Inflammatory macrophage treated with lipopolysaccharide for 1 hour (primary cell): ENCODE measurements at regions not wholly inside any gene's neighbourhood (a gene's known extent, or its start where the extent isn't known, plus 50 kb on each side); places are given as distances from the start of the nearest gene placed in this dataset.
A peak's percentile ranks its signal among the peaks of the same experiment; 100 is the strongest.

ENCODE experiments used
- DNase-seq, 2 donors: peaks; one replicate each; pipeline ENCODE4 v3.0.0-alpha.2; 2020 to 2022

GRCh38 chr17:31702041-31702440 lies 157.0 kb downstream of the COPRS start:
- peak; percentile 22 for DNase-seq

GRCh38 chr17:31700973-31701372 lies 158.1 kb downstream of the COPRS start:
- DNase-seq = no peak

DNA sequence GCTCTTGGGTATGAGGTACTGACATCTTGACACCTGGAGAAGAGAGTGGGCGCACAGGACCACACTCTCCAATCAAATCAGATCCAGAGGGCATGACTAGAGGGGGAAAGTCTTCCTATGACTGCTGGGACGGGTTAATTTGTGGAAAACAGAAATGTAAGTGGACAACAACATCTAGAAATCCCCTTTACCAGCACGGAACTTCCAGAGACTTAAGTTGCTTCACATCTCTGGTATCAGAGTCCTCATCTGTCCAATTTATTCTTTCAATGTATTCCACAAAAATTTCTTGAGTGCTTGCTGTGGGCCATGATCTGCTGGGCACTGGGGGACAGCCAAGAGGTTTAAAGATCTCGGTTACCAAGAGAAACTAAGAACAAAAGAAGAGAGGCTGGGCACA lies 159.2 kb downstream of the COPRS start:
- peak; percentile 30 to 61 for DNase-seq

DNA sequence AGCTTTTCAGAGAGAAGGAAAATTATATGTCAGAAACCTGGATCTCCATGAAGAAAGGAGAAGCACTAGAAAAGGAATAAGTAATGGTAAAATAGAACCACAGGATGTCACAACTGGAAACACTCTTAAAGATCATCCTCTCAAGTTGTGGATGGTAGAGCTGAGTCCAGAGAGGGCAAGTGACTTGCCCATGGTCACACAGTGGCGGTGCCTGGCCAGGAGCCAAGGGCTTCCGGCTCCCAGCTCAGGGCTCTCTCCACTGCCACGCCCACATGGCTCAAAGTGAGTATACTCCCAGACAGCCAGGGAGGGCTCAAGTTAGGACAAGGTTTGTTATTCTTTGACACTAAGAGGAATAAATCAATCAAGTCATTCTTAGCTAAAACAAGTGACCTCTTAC lies 159.8 kb downstream of the COPRS start:
- DNase-seq = no peak

DNA sequence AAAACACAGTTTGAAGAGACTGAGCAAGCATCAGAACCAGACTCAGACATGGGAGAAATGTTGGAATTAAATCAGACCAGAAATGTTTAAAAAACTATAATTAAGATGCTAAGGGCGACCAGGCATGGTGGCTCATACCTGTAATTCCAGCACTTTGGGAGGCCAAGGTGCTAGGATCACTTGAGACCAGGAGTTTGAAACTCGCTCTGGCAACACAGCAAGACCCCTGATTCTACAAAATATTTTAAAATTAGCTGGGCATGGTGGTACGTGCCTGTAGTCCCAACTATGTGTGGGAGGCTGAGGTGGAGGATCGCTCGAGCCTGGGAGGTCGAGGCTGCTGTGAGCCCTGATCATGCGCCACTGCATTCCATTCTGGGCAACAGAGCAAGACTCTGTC lies 160.3 kb downstream of the COPRS start:
- DNase-seq = no peak

GRCh38 chr17:31697838-31698237 lies 161.2 kb downstream of the COPRS start:
- no peak for DNase-seq

- DNase-seq = no peak
Measured at GRCh38 chr17:31696703-31697325, 162.2 kb downstream of the COPRS start.

DNA sequence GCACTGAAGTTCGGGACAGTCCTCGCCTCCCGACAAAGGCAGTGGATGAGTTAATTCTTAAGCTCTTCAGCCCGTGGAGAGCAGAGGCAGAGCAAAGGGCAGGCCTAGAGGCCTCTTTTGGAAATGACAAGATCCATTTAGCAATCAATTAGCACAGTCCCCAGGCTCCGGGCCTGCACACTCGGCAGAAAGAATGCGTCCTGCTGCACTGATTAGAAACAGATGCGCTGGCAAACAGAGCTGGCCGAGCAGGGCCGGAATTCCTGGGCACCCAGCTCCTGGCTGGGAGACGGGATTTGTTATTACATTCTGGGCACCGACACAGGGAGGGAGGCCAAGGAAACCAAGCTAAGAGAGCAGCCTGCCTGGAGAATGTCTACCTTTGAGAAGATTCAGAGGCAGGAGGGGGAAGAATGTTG lies 162.9 kb downstream of the COPRS start:
- DNase-seq = no peak

DNA sequence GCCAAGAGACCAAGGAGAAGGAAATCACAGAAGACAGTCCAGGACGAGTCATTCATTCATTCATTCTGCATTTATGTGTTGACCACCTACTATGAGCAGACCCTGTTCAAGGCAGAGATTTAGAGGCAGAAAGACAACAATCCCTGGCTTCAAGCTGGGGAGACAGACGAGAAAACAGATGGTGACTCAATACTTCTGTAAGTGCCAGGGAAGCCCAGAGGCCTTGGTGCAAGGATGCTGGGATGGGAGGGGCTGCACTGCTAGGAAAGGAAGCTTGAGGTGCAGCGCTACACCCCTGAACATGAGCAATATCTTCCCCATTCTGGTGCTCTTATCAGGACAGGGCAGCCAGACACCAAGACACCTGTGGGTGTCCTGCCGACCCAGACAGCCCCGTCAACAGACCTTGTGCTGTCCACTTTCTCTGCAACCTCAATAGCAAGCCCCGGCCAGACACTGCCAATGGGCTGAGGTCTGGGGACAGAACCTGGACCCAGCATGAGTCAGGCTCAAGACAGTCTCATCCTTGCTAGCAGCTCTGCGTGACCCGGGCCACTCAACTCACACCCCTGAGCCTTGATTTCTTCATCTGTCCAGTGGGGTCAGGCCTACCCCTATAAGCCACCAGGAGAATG lies 163.5 kb downstream of the COPRS start:
- no peak for DNase-seq

DNA sequence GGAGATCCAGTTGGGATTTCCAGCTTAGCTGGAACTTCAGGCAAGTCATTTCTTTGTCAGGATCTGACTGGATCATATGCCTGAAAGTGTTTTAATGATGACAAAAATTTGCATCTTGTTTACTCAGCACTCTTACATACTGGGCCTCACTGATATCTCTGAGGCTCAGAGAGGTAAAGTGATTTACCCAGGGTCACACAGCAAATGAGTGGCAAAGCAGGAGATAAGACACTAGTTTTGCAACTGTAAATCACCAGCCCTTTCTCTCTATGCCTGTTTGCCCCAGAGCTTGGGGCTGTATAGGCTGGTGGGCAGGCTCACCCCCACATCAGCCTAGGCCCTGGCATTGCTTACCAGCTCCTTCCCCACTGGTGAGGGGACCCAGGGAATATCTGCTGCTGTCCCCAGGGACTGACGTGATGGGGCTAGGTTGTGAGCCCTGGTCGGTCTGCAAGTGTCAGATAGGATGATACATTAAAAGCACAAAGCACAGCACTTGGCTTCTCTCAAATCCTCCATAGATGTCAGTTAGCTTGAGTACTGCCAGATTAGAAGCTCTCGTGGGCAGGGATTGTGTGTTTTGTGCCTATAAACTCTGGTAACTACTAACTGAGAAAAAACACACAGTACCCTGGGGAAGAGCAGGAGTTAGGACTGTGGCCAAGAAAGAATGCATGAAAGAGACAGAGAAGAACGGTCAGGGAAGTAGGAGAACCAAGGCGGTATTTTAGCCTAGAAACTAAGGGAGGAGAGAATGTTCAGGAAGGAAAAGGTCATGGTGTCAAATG lies 165.4 kb downstream of the COPRS start:
- DNase-seq = no peak

GRCh38 chr17:31692632-31693031 lies 166.4 kb downstream of the COPRS start:
- no peak for DNase-seq

GRCh38 chr17:31692027-31692426 lies 167.0 kb downstream of the COPRS start:
- DNase-seq = no peak

DNA sequence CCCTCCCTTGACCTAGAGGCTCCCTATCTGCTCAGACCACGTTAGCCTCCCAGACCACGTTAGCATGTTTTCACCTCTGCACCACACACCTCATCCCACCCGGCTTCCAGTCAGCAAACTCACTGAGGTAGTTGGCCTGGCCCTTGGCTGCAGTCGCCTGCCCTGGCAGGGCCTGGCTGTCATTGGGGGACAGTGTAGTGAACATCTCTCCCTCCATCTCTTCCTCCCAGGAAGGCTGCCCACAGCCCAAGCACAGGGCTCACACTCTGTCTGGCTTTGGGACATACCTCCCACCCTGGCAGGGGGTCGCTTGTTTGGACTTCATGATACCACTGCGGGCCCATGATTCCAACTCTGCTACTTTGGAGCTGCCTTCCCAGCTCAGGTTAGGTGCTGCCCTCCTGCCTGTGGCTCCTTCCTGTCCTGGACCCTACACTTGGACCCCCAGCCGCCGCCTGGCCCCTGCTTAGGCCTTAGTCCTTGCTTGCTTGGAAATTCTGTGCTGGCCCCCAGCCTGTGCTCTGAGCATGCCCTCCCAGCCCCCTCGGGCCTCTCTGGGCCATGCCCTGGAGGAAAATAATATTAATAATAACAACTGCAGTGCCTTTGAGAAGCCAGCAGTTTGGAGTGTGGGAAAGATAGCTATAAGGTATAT lies 167.7 kb downstream of the COPRS start:
- no peak for DNase-seq

DNA sequence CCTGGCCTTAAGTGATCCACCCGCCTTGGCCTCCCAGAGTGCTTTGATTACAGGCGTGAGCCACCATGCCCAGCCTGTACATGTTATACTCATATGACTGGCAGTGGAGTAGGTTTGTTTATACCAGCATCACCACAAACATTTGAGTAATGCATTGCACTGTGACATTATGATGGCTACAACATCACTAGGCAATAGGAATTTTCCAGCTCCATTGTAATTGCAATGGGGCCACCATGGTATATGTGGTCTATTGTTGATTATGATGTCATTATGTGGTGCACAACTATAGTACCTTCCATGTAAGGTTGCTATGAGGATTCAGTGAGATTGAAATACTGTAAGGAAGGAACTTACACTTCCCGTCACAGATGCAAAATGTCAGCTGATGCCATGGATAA lies 168.9 kb downstream of the COPRS start:
- peak; percentile 13 to 55 for DNase-seq

DNA sequence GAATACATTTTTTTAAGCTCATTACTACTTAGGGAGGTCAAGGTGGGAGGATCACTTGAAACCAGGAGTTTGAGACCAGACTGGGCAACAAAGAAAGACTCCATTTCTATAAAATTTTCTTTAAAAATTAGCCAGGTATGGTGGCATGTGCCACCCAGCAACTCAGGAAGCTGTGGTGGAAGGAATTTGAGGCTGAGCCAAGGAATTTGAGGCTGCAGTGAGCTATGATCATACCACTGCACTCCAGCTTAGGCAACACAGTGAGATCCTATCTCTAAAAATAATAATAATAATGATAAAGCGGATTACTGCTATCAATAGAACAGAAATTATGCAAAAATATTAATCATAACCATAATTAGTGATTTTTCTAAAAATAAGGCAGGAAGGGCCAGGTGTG lies 170.3 kb downstream of the COPRS start:
- DNase-seq = no peak

DNA sequence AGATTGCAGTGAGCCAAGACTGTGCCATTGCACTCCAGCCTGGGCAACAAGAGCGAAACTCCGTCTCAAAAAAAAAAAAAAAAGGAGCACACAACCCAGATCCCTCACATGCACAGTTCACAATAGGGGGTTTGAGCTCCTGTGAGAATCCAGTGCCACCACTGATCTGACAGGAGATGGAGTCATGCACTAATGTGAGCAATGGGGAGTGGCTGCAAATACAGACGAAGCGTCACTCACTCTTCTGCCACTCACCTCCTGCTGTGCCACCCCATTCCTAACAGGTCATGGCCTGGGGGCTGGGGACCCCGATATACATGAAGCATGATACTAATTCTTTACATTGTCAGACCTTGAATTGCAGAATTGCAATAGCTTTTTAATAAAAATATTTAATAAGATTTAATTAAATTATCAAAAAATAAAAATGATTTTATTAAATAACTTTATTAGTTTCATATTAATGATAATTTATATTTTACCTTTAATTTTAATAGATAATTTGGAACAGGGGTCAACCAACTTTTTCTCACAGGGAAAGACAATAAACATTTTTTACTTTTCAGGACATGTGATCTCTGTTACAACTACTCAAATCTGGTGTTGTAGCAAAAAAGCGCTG lies 171.4 kb downstream of the COPRS start:
- DNase-seq = no peak

DNA sequence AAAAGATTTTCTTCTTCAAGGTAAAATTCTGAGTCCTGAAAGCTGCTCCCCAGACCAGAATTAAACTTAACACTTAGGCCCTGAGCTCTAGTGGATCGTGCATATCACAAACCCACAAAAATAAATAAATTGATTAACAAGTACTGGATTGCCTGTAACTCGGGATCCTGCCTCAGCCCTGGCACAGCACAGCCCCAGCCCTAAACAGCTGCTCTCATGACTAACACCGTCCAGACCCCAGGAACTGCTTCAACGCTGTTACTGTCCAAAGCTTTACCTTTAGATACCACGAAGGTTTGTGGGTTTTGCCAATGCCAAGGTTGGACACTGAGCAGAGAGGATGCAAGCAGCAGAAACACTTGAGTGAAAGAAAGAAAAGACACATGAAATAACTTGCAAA lies 172.5 kb downstream of the COPRS start:
- no peak for DNase-seq

DNA sequence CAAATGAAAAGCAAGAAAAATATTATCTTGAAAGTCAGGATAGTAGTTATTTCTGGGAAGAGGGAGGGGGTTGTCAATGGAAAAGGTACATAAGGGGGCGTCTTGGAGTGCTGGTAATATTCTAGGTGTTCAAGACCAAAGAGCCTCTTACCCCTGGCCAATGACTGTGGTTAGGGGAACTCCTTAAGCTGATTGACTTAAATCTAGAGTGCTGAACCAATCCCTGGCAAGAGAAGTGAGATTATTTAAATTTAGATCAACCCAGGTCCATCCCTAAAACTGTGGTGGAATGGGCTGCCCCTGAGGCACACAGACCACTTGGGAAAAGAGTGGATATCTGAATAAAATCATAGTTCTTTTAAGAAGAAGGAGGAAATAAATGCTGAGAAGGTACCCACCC lies 174.1 kb downstream of the COPRS start:
- no peak for DNase-seq

- DNase-seq = peak; percentile 91 to 99
Measured at GRCh38 chr17:31680126-31680525, 178.9 kb downstream of the COPRS start.

DNA sequence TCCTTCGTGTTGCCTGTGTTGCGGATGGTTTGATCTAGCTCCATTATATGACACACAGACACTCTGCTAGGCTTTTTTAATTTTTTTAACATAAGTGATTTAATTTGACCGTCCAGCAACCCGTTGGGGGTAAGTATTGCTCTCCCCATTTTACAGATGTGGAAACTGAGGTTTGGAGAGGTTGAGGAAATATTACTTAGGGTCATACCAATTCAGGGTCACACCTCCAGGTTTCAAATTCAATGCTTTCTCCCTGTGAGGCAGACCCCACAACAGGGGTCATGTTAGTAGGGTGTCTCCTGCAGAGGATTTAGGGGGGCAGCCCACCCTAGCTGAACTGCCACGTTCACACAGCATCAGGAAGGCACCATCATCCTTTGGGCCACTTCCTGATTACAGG lies 179.4 kb downstream of the COPRS start:
- DNase-seq = no peak

DNA sequence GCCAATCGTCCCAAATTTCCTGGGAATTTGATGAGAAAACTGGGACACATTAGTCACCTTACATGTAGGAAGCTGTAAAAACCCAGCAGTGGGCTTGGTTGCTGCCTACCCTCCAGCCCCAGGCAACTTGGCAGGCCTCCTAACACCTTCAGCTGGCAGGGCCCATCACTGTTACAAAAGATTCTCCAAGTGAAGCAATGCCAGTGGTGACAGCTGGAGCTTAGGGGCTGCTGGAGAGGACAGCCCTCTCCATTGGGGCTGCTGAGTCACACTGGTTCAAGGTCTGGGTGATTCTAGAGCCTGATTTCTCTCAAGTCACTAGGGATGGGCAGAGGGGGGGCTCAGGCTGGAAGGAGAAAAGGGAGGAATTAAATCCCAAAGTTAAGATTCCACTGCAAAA lies 180.6 kb downstream of the COPRS start:
- peak; percentile 38 to 51 for DNase-seq

DNA sequence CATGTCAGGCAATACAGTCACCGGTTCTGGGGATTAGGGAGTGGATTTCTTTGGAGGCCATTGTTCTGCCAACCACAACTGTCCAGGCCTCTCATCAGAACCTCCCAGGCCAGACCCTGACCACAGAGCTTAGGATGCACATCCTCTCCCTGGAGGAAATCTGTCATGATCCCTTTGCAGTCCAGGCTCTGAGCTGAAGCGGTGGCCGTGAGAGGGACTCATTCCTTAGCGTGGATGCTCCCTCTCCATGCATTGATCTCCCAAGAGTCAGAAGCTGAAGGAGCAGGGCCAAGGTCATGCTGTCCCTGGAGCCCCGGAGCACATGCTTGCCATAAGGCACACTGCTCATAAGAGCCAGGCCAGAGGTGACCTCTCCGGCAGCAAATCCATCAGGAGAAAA lies 181.4 kb downstream of the COPRS start:
- DNase-seq = no peak

DNA sequence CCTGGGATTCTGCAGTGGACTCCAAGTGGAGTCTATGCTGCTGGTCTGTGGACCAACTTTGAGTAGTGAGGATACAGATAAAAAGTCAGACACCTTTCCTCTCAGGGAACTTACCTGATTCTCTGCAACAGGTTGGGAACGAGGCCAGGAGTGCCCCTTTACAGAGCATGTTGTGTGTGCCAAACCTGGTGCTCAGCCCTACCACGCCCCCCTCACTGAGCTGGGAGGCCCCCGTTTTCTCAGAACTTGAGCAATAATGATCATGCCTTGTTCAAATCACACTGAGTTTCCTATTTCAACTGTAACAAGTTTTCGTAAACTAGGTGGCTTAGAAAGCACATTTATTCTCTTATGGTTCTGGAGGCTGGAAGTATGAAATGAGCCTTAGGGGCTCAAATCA lies 182.0 kb downstream of the COPRS start:
- DNase-seq = no peak
